ENCODE measurements at regions not wholly inside any gene's neighbourhood (a gene's known extent, or its start where the extent isn't known, plus 50 kb on each side); places are given as distances from the start of the nearest gene placed in this dataset.
"Not testable (repeated sequence)": the region's sequence is repeated elsewhere in the genome, so short reads cannot be mapped to it uniquely, and the experiment has no call there.

- DNase-seq (ENCODE audit: low spot score): no peak
- intact Hi-C loops (cut with DNase I): no loop called here
Observed at GRCh38 chr2:16429431-16430145, 236.0 kb downstream of the CYRIA start.

- DNase-seq (ENCODE audit: low spot score): no peak
- intact Hi-C loops (cut with DNase I): no loop called here
Observed at GRCh38 chr2:16429002-16429401, 236.6 kb downstream of the CYRIA start.

- no peak for DNase-seq (ENCODE audit: low spot score)
Observed at GRCh38 chr2:16425462-16426336, 239.9 kb downstream of the CYRIA start.

GRCh38 chr2:16420421-16420820 lies 245.2 kb downstream of the CYRIA start:
- no peak for DNase-seq (ENCODE audit: low spot score)
- intact Hi-C loops (cut with DNase I): no loop called here

More at GRCh38 chr2:16425462-16426336, 239.9 kb downstream of the CYRIA start:
- intact Hi-C loops (cut with DNase I): loop anchor here (1.0 to 2.0 kb wide), 2 partner anchors 12 to 19 kb away; no protein-coding TSS in a partner anchor

- intact Hi-C loops (cut with DNase I): no loop called here
- DNase-seq (ENCODE audit: low spot score): no peak
Observed at GRCh38 chr2:16417726-16418125, 247.9 kb downstream of the CYRIA start.

GRCh38 chr2:16416651-16417050 lies 249.0 kb downstream of the CYRIA start:
- intact Hi-C loops (cut with DNase I): no loop called here
- no peak for DNase-seq (ENCODE audit: low spot score)

- DNase-seq (ENCODE audit: low spot score); intact Hi-C loops (cut with DNase I): not testable (repeated sequence)
Observed at GRCh38 chr2:16415861-16416260, 249.8 kb downstream of the CYRIA start.

- intact Hi-C loops (cut with DNase I): loop anchor here (1.0 kb wide), 1 partner anchor 11 kb away; no protein-coding TSS in a partner anchor
- no peak for DNase-seq (ENCODE audit: low spot score)
Observed at GRCh38 chr2:16413947-16414346, 251.7 kb downstream of the CYRIA start.

GRCh38 chr2:16413285-16413684 lies 252.3 kb downstream of the CYRIA start:
- DNase-seq (ENCODE audit: low spot score): peak; percentile 90
- intact Hi-C loops (cut with DNase I): loop anchor here (1.0 kb wide), 1 partner anchor 12 kb away; no protein-coding TSS in a partner anchor

- intact Hi-C loops (cut with DNase I): loop anchor here (1.0 kb wide), 1 partner anchor 13 kb away; no protein-coding TSS in a partner anchor
- no peak for DNase-seq (ENCODE audit: low spot score)
Observed at GRCh38 chr2:16412321-16413030, 253.2 kb downstream of the CYRIA start.

- intact Hi-C loops (cut with DNase I): no loop called here
- DNase-seq (ENCODE audit: low spot score): no peak
Observed at GRCh38 chr2:16411788-16412187, 253.8 kb downstream of the CYRIA start.

- no peak for DNase-seq (ENCODE audit: low spot score)
Observed at GRCh38 chr2:16409849-16410248, 255.8 kb downstream of the CYRIA start.

GRCh38 chr2:16409006-16409390 lies 256.6 kb downstream of the CYRIA start:
- DNase-seq (ENCODE audit: low spot score): no peak
- intact Hi-C loops (cut with DNase I): no loop called here

More at GRCh38 chr2:16409849-16410248, 255.8 kb downstream of the CYRIA start:
- intact Hi-C loops (cut with DNase I): no loop called here

GRCh38 chr2:16408331-16409005 lies 257.2 kb downstream of the CYRIA start:
- intact Hi-C loops (cut with DNase I): no loop called here
- no peak for DNase-seq (ENCODE audit: low spot score)

GRCh38 chr2:16407358-16407757 lies 258.3 kb downstream of the CYRIA start:
- intact Hi-C loops (cut with DNase I): loop anchor here (2.0 kb wide), 1 partner anchor 17 kb away; no protein-coding TSS in a partner anchor
- peak; percentile 83 for DNase-seq (ENCODE audit: low spot score)

GRCh38 chr2:16406496-16407289 lies 258.9 kb downstream of the CYRIA start:
- intact Hi-C loops (cut with DNase I): loop anchor here (2.0 kb wide), 1 partner anchor 18 kb away; no protein-coding TSS in a partner anchor
- no peak for DNase-seq (ENCODE audit: low spot score)

GRCh38 chr2:16405551-16405950 lies 260.1 kb downstream of the CYRIA start:
- intact Hi-C loops (cut with DNase I): no loop called here
- DNase-seq (ENCODE audit: low spot score): no peak

- intact Hi-C loops (cut with DNase I): no loop called here
- no peak for DNase-seq (ENCODE audit: low spot score)
Observed at GRCh38 chr2:16404551-16405300, 260.9 kb downstream of the CYRIA start.

All from cardiac septum (tissue), 1 donor.